HG02938 (cell line): ENCODE measurements at regions not wholly inside any gene's neighbourhood (a gene's known extent, or its start where the extent isn't known, plus 50 kb on each side); places are given as distances from the start of the nearest gene placed in this dataset.
"Not testable (repeated sequence)": the region's sequence is repeated elsewhere in the genome, so short reads cannot be mapped to it uniquely, and the experiment has no call there.

Experiments
- ATAC-seq: cut with Tn5 transposase; IDR thresholded peaks from one replicate; pipeline ENCODE4 v1.9.1; 2021; ENCODE audit warnings: mild to moderate bottlenecking, moderate library complexity; ENCODE audit not compliant: unreplicated experiment

DNA sequence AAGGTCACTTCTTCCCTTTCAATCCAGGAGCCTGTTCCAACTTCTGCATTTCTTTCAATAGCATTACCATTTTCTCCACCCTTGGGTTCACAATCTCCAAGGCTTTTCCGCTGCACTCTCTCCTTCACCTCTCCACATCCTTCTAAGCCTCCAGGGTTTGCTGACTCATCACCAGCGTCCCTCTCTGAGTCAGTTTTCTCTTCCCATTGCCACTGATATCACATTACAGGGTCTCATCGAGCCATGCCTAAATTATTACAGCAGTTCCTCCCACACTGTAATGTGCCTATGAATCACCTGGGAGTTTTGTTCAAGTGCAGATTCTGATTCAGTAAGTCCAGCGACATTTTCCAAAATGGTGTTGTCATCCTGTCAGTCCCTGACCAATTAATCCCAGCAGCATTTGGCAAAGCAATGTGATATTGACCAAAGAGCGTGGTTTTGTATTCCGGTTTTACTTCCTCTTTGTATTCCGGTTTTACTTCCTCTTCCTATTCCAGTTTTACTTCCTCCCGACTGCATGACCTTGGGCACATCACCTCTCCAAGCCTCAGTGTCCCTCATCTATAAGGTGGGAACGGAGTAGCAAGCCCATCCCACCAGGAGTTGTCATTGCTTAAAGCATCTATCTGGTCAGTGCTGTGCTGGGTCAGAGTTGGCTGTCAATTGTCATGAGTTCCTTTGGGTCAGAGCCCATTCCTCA, 208.3 kb upstream of the NBPF12 start:
- ATAC-seq, result not testable (repeated sequence)

DNA sequence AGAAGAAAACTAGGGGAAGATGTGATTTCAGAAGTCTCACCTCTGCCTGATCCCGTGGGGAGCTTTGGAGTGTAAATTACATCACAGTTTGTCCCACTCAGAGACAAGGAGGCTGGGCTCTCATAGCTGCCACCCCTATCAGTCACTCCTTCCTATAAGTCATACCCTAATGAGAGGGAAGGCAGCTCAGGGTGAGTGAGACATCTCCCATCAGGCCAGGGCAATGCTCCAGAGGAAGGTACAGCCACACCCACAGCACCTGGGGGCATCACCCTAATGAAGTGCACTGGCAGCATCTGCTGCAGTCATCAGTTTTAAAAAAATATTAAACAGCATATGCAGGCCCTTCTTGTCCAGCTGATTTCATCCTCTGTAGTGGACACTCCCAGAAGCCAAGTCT, 223.1 kb upstream of the NBPF12 start:
- not testable (repeated sequence) for ATAC-seq

DNA sequence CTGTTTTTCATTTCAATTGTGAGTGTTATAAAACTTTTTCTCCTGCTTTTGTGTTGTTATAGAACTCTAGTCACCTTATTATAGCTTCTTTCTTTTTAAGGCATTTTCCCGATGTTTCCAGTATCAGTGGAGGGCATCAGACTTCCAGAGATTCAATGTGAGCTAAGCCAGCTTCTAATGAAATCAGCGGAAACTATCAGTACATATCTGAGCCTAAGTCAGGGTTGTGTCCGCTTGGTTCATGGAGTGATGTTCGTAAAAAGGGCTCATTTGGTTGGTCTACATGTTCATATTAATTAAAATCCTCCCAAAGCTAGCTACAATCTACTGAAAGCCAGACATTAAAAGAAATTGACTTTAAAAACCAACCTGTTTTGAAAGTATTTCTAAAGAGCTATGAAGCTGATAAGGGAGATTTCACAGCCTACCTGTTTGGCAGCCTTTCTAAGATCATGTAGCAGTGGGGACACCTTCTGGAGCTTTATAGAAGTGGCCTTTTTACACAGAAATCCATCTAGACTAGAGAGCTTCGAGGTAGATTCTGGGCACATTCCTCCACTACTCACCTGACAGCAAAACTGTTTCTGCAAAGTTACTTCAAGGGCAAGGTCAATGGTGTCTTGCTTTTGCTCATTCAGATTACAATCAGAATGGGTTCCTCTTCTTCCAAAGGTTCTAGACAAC, 227.1 kb upstream of the NBPF12 start:
- ATAC-seq, result not testable (repeated sequence)

DNA sequence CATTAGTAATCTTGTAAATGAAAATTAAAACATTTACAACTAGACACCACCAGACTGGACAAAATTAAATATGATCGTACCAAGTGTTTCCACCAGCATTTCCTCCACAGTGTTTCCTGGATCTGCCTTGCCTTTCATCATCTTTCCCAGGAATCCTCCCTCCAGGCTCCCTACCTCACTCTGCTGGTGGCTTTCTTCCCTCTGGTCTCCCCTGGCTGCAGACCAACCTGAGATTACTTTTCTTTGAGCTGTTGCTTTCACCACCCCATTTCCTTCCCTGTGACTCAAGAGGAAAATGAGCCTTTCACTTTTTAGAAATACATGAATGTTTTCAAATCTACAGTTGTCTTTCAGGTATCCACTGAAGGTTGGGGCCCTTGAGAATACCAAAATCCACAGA, 228.8 kb upstream of the NBPF12 start:
- ATAC-seq, result not testable (repeated sequence)

DNA sequence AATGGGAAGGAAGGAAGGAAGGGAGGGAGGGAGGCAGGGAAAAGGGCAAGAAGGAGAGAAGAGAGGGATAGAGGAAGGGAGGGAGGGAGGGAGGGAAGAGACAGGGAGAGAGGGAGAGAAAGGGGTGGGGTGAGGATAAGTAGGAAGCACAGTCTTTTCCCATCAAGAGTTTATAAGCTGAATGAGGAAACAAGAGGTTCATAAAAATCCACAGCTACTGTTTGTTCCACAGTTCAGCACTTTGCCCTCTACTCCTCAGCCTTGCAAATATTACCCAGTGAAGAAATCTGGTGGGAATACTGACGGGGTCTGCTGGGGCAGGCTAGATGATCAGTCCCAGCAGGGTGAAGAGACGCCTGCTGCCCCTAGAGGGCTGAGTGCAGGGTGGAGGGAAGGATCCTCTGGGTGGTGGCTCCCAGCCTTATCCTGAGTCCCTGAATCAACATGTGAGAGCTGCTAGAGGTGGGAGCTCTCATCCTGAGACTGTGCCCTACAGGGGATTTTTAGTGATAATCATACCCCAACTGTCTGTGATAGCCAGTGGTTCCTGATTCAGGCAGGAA, 233.9 kb upstream of the NBPF12 start:
- ATAC-seq, result not testable (repeated sequence)

DNA sequence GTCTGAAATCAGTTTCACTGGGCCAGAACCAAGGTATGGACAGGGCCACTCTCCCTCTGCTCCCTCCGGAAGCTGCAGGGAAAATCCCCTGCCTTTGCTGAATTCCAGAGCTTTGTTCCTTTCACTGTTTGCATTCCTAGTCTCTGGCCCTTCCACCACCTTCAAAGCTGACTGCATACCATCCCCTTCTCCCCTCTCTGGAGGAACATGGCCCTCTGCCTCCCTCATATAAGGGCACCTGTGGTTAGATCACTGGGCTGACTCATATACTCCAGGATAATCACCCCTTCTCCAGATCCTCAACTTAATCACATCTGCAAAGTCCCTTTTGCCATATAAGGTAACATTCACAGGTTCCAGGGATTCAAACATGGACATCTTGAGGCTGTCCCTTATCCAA, 236.8 kb upstream of the NBPF12 start:
- ATAC-seq, result not testable (repeated sequence)

DNA sequence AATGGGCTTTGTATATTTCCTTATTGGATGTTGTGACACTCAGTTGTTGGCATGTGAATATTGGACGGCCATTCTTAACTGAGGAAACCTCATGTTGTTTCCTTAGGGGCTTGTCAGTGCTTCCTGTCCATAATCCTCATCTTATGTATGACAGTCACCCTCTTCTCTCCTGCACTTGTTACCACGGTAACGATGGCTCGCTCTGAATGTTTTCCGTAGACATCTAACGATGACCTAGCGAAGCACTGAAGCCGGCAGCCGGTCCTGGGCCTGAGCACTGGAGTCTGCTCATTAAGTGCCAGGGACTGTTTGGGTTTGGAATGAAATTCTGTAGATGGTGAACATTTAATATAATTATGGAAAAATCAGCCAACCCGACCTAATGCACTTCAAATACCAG, 242.7 kb upstream of the NBPF12 start:
- not testable (repeated sequence) for ATAC-seq

DNA sequence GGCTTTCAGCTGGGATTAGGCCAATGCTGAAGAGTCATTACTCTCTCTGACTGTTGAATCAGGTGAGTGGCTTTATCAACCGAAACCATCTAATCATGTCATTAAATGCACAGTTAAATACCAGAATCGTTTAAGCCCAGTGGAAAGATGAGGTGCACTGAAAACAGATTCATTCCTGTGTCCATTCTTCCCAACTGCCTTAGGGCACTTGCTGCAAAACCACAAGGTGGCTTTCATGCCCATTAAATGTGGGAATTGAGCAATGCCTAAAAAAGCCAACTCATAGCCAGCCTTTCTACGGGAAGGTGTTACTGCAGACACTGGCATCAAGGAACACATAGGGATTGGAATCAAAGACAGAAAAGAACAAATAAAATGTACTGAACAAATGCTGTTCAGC, 246.3 kb upstream of the NBPF12 start:
- not testable (repeated sequence) for ATAC-seq

DNA sequence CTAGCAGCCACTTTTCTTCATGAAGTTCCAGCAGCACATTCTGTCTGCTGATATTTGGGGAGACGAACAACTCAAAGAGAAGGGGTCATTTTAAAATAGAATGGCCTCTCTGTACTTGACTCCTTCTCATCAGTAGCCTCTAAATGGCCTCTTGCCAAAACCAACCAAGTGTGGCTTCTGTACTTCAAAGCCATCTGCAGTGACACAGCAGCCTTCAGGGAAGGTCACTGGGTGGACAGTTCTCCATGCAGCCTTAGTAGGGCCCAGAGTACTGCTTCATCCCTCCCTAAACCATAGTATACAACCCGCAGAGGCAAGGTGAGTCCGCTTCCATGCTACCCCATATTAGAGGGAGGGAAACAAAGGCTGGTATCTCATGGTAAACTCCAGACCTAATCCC, 249.2 kb upstream of the NBPF12 start:
- ATAC-seq, result not testable (repeated sequence)

DNA sequence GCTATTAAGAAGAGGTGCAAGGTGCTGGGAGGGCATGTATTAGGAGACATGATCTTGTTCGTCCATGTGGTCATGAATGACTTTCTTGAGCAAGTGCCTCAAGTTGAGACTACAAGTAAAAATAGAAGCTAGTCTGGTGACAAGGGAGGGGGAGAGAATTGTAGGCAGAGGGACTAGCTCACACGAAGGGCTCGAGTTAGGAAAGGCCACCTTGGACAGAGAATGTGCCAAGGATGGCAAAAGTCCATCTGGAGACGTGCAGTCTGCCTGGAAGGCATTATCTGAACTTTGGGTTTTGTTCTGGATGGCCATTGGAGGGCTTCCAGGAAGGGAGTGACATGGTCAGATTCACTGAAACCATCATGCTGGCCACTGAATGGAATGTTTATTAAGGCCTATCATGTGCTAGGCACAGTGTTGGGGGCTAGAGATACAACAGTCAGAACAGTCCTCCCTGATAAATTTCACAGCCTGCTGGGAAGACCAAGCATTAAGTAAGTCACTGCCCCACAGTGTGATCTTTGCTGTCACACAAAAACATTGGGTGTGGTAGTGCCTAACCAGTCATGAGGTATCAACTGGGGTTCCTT, 251.3 kb upstream of the NBPF12 start:
- not testable (repeated sequence) for ATAC-seq

DNA sequence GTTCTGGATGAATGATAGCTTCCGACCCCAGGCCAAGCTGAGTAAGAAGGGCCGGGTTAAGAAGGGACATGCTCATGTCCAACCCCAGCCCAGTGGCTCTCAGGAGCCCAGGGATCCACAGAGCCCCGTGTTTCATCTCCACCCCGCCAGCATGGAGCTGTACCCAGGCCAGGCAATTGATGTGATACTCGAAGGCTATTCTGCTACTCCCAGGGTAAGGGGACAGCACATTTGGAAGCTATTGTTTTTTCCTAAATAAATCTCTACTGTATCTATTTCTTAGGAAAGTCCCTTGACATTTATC, 255.0 kb upstream of the NBPF12 start:
- not testable (repeated sequence) for ATAC-seq

DNA sequence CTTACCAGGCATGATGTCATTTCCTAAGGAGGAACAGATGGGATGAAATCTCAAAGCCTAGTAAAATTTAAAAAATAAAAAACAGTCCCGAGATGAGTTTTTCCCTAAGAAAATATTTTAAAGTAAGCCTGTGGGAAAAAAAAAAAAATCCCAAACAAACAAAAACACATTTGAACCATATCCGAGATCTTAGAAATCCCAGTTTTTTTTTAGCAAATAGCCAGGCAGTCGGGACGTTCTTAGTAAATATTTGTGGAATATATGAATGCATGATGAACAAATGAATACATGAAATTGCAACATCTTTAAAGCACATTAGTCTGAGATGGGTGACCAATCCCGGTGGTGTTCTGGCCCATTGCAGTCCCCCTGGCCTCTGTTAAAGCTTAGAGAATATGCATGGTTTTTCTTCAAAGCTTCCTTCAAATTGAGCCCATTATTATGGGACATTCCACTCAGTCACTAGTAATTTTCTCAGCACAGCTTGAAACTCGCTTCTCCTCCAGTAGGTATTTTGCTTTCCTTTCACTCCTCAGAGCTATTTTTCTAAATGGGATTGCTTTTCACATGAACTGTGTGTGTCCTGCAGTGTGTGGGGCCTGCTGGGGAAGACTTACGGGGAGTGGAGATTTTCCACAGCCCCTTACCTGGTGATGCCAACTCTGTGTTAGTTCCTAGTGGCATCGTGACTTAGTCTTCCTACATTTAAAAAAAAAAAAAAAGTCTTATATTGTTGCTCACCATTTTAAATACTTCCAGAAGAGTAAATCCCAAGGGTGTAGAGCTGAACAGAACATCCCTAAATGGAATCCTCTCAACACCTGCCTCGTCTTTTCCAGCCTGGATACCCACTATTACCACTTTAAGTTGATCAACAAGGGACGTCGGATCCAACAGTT, 255.6 kb upstream of the NBPF12 start:
- not testable (repeated sequence) for ATAC-seq

DNA sequence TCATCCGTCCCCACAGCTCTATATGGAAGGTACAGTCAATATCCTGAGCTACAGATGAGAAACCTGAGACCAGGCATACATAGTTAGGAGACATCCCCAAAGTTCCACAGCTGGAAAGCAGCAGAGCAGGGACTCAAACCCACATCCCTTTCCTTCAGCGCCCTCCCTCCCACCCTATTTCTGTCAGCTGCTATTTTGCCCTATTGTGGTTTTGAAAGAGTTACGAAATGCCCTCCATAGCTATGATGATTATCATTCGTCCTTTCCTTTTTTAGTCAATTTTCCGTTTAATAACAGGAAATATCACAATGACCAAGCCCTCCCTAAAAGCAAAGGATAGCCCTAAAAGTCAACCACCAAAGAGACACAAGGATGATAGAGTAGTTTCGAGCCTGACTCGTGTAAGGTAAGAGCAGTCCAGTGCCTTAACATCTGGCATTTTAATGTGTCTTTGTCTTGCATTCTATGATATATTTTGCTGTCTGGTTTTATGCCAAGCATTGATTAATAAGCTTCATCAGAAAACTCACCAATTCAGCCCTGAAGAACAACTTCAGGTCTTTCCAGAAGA, 264.3 kb upstream of the NBPF12 start:
- ATAC-seq, result not testable (repeated sequence)

DNA sequence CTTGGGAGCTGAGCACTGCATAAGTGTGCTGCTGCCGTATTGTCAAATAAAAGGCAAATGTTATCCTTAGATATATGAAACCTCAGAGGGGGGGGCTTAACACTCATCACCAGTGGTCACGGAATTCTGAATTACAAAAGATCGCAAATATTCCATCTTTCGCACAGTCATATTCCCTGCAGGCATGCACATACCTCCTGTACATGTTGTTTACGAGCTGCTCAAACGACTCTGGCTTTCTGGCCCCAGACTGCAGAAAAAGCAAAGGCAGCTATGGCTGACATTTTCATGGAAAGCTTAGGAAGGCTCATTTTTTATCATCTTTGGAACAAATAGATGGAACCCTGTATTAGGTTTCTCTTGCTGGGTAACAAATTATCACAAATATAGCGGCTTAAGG, 265.5 kb upstream of the NBPF12 start:
- ATAC-seq, result not testable (repeated sequence)

DNA sequence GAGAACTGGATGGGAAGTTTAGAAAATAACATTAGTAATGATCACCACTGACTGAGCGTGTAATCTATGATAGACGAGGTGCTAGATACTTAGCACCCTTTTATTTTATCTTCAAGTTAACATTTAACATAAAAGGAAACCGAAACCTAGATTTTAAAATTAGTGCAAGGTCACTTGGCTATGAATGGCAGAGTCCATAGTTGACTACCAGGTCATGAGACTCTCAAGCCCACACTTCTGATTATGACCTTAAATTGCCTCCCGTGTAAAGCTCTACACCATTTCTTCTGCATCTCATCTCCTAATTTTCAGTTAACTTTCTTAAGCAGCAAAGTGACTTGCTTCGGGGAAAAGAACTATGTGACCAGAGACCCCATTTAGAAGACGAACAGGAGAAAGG, 266.5 kb upstream of the NBPF12 start:
- ATAC-seq, result not testable (repeated sequence)

DNA sequence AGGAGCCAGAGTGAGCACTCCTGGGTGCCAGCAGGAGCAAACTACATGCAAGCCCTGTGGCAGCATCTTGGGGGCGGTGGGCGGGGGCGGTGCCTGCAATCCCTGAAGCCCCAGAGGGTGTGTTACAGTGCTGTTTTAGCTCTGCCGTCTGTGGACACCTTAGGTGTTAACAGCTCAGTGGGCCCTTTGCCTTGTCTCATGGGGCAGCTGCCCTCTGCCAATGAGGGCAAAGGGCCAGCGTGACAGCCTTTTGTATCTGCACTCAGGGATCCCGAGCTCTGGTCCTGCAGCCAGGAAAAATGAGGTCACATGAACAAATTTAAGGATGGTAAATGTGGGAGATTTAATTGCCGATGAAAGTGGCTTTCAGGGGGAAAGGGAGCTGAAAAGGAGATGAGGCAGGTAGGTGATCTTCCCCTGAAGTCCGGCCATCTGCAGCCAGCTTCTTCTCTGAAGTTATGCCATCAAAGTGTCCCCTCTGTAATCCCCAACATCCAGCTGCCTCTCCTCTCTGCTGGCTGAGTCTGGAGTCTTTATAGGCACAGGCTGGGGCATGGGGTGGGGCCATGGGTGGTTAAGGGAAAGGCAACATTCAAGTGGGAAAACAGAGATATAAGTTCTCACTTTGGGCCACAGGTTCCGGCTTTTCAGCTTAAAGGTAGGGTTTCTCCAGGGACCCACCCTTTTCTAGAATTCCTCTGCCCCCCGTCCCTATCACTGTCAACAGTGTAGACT, 267.1 kb upstream of the NBPF12 start:
- not testable (repeated sequence) for ATAC-seq

DNA sequence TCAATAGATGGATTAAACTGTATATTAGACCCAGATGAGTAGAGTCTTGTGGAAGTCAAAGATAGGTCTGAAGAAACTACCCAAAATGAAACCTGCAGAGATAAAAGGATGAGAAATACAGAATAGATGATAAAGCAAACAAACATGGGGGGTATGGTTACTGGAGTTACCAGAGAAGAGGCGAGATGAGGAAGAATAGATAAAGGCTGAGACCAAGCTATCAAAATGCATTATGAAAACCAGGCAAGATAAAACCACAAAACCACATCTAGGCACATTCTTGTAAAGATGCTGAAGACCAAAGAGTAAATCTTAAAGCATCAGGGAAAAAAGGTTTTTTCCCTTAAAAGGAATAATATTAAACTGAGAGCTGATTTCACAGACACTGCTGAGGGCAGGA, 271.8 kb upstream of the NBPF12 start:
- not testable (repeated sequence) for ATAC-seq

DNA sequence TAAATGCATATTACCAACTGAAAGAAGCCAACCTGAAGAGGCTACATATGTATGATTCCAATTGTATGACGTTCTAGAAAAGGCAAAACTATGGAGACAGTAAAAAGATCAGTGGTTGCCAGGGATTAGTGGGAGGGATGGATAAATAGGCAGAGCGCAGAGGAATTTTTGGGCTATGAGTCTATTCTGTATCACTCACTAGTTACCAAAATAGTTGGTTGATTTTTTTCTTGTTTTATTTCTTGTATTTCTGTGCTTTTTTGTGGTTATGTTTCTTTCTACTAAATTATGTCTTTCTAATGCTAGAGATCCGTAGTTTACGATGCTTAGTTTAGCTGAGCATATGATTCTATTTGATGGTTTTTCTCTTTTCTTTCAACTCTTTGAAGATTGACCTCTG, 277.9 kb upstream of the NBPF12 start:
- ATAC-seq, result not testable (repeated sequence)

DNA sequence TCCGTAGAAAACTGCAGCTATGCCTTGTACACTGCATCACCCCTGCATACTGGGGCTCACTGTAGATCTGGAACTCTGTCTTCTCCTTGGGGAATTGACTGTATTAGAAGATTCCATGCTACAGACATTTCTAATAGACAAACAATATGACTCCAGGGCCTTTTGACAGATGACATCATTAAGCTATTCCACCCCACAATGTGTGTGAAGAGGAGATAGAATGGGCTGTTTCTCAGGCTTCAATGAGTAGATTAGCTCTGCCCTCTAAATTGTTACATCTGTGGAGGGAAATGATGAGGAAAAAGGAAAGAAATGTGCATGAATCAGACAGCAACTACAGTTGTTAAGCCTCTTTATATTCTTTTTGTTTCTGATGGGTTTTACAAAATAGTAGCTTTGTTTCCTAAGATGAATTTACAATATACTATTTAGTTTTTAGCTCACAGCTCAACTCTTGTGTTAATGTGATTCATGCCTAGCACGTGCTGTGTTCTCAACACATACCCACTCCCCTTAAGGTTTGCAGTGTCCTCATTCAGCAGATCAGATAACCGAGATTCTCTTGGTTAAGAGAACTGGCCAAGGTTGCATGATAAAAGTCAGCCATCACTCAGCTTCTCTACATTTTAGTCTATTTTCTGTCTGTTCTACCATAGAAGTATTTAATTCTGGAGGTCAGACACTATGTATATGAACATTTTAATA, 281.6 kb upstream of the NBPF12 start:
- not testable (repeated sequence) for ATAC-seq
